T-helper 2 cell treated with Interferon-gamma antibody and Interleukin-4, amounts not matched to agents 5 μg/mL and 100 μg/mL, for 36 hours (primary cell): ENCODE measurements at regions not wholly inside any gene's neighbourhood (a gene's known extent, or its start where the extent isn't known, plus 50 kb on each side); places are given as distances from the start of the nearest gene placed in this dataset.
"Not testable (repeated sequence)": the region's sequence is repeated elsewhere in the genome, so short reads cannot be mapped to it uniquely, and the experiment has no call there.

Source experiments
- DNase-seq: peaks from one replicate; pipeline ENCODE4 v3.0.0; 2021; ENCODE audit warnings: low spot score
- H3K27ac Mint-ChIP-seq: one replicate; pipeline ENCODE4 v1.8.0; 2021; ENCODE audit warnings: mild to moderate bottlenecking, mixed read lengths
- H3K27me3 Mint-ChIP-seq: one replicate; pipeline ENCODE4 v1.8.0; 2021; ENCODE audit warnings: low read depth, mixed read lengths
- H3K36me3 Mint-ChIP-seq: one replicate; pipeline ENCODE4 v1.8.0; 2021; ENCODE audit warnings: low read depth, mixed read lengths
- H3K4me1 Mint-ChIP-seq: one replicate; pipeline ENCODE4 v1.8.0; 2021; ENCODE audit warnings: low read depth, mixed read lengths
- H3K4me3 Mint-ChIP-seq: one replicate; pipeline ENCODE4 v1.8.0; 2022; ENCODE audit warnings: mild to moderate bottlenecking, moderate library complexity, mixed read lengths
- H3K9me3 Mint-ChIP-seq: one replicate; pipeline ENCODE4 v1.8.0; 2021; ENCODE audit warnings: mixed read lengths

GRCh38 chr15:37395100-37395468 lies 294.7 kb upstream of the MEIS2 start:
- Mint-ChIP-seq H3K9me3 (peaks cover 66% of the 10 kb centered on the region), H3K4me3 (no peak overlapping the region), H3K27ac (no peak overlapping the region), H3K4me1 (no peaks in the 10 kb centered on the region), H3K27me3 (no peaks in the 10 kb centered on the region), H3K36me3 (no peaks in the 10 kb centered on the region)
- no peak for DNase-seq

- DNase-seq: no peak
- Mint-ChIP-seq H3K36me3 (no peaks in the 10 kb centered on the region), H3K27me3 (no peaks in the 10 kb centered on the region), H3K4me1 (no peaks in the 10 kb centered on the region), H3K9me3 (peaks cover 45% of the 10 kb centered on the region), H3K4me3 (no peak overlapping the region), H3K27ac (no peak overlapping the region)
Measured at GRCh38 chr15:37397266-37398022, 297.1 kb upstream of the MEIS2 start.

GRCh38 chr15:37416103-37416502 lies 315.8 kb upstream of the MEIS2 start:
- Mint-ChIP-seq H3K9me3 (peaks cover 25% of the 10 kb centered on the region), H3K4me1 (no peaks in the 10 kb centered on the region), H3K4me3 (no peak overlapping the region), H3K27ac (no peak overlapping the region), H3K27me3 (no peaks in the 10 kb centered on the region), H3K36me3 (no peaks in the 10 kb centered on the region)
- DNase-seq: no peak

- Mint-ChIP-seq H3K9me3 (peaks cover 8% of the 10 kb centered on the region), H3K27ac (no peak overlapping the region), H3K27me3 (no peaks in the 10 kb centered on the region), H3K4me3 (no peak overlapping the region), H3K36me3 (no peaks in the 10 kb centered on the region), H3K4me1 (no peaks in the 10 kb centered on the region)
- DNase-seq: no peak
Measured at GRCh38 chr15:37425541-37425940, 325.2 kb upstream of the MEIS2 start.

- not testable (repeated sequence) for H3K27me3 Mint-ChIP-seq, H3K9me3 Mint-ChIP-seq, H3K36me3 Mint-ChIP-seq, H3K4me1 Mint-ChIP-seq, H3K4me3 Mint-ChIP-seq, DNase-seq, H3K27ac Mint-ChIP-seq
Measured at GRCh38 chr15:37427393-37427792, 327.0 kb upstream of the MEIS2 start.

GRCh38 chr15:37446921-37447320 lies 346.6 kb upstream of the MEIS2 start:
- DNase-seq: no peak
- H3K27me3 Mint-ChIP-seq: no peaks in the 10 kb centered on the region
- no peaks in the 10 kb centered on the region for H3K36me3 Mint-ChIP-seq
- no peak overlapping the region for H3K27ac Mint-ChIP-seq
- peaks cover 25% of the 10 kb centered on the region for H3K9me3 Mint-ChIP-seq
- no peak overlapping the region for H3K4me3 Mint-ChIP-seq
- no peaks in the 10 kb centered on the region for H3K4me1 Mint-ChIP-seq

- Mint-ChIP-seq H3K27me3 (no peaks in the 10 kb centered on the region), H3K27ac (no peak overlapping the region), H3K4me3 (no peak overlapping the region), H3K36me3 (no peaks in the 10 kb centered on the region), H3K4me1 (no peaks in the 10 kb centered on the region), H3K9me3 (peaks cover 30% of the 10 kb centered on the region)
- DNase-seq: no peak
Measured at GRCh38 chr15:37452498-37452897, 352.1 kb upstream of the MEIS2 start.

GRCh38 chr15:37480482-37480881 lies 380.1 kb upstream of the MEIS2 start:
- no peaks in the 10 kb centered on the region for H3K36me3 Mint-ChIP-seq
- no peaks in the 10 kb centered on the region for H3K4me1 Mint-ChIP-seq
- no peak for DNase-seq
- peaks cover 20% of the 10 kb centered on the region for H3K9me3 Mint-ChIP-seq
- no peak overlapping the region for H3K27ac Mint-ChIP-seq
- H3K27me3 Mint-ChIP-seq: no peaks in the 10 kb centered on the region
- H3K4me3 Mint-ChIP-seq: no peak overlapping the region

GRCh38 chr15:37481126-37481525 lies 380.8 kb upstream of the MEIS2 start:
- DNase-seq: no peak
- no peak overlapping the region for H3K27ac Mint-ChIP-seq
- no peaks in the 10 kb centered on the region for H3K4me1 Mint-ChIP-seq
- H3K36me3 Mint-ChIP-seq: no peaks in the 10 kb centered on the region
- H3K9me3 Mint-ChIP-seq: peaks cover 20% of the 10 kb centered on the region
- H3K27me3 Mint-ChIP-seq: no peaks in the 10 kb centered on the region
- no peak overlapping the region for H3K4me3 Mint-ChIP-seq

- Mint-ChIP-seq H3K27me3 (no peaks in the 10 kb centered on the region), H3K4me1 (no peaks in the 10 kb centered on the region), H3K27ac (no peak overlapping the region), H3K4me3 (no peak overlapping the region), H3K9me3 (peaks cover 15% of the 10 kb centered on the region), H3K36me3 (no peaks in the 10 kb centered on the region)
- no peak for DNase-seq
Measured at GRCh38 chr15:37483779-37484178, 383.4 kb upstream of the MEIS2 start.

- H3K36me3 Mint-ChIP-seq: no peaks in the 10 kb centered on the region
- no peaks in the 10 kb centered on the region for H3K27me3 Mint-ChIP-seq
- no peak for DNase-seq
- H3K4me1 Mint-ChIP-seq: no peaks in the 10 kb centered on the region
- no peak overlapping the region for H3K27ac Mint-ChIP-seq
- no peak overlapping the region for H3K4me3 Mint-ChIP-seq
- peaks cover 23% of the 10 kb centered on the region for H3K9me3 Mint-ChIP-seq
Measured at GRCh38 chr15:37485056-37485455, 384.7 kb upstream of the MEIS2 start.

GRCh38 chr15:37490707-37491106 lies 390.4 kb upstream of the MEIS2 start:
- no peaks in the 10 kb centered on the region for H3K27me3 Mint-ChIP-seq
- no peak overlapping the region for H3K27ac Mint-ChIP-seq
- no peak for DNase-seq
- H3K9me3 Mint-ChIP-seq: peaks cover 21% of the 10 kb centered on the region
- no peaks in the 10 kb centered on the region for H3K4me1 Mint-ChIP-seq
- no peak overlapping the region for H3K4me3 Mint-ChIP-seq
- no peaks in the 10 kb centered on the region for H3K36me3 Mint-ChIP-seq

- no peak for DNase-seq
- Mint-ChIP-seq H3K4me1 (no peaks in the 10 kb centered on the region), H3K4me3 (no peak overlapping the region), H3K36me3 (no peaks in the 10 kb centered on the region), H3K9me3 (peaks cover 29% of the 10 kb centered on the region), H3K27ac (no peak overlapping the region), H3K27me3 (no peaks in the 10 kb centered on the region)
Measured at GRCh38 chr15:37516621-37517020, 416.3 kb upstream of the MEIS2 start.

GRCh38 chr15:37517191-37517895 lies 417.0 kb upstream of the MEIS2 start:
- H3K9me3 Mint-ChIP-seq: peaks cover 29% of the 10 kb centered on the region
- no peak for DNase-seq
- H3K27ac Mint-ChIP-seq: no peak overlapping the region
- no peaks in the 10 kb centered on the region for H3K36me3 Mint-ChIP-seq
- no peaks in the 10 kb centered on the region for H3K27me3 Mint-ChIP-seq
- no peak overlapping the region for H3K4me3 Mint-ChIP-seq
- no peaks in the 10 kb centered on the region for H3K4me1 Mint-ChIP-seq

GRCh38 chr15:37518436-37518835 lies 416.0 kb upstream of the TMCO5A start:
- DNase-seq: no peak
- H3K4me1 Mint-ChIP-seq: no peaks in the 10 kb centered on the region
- H3K9me3 Mint-ChIP-seq: peaks cover 28% of the 10 kb centered on the region
- no peak overlapping the region for H3K27ac Mint-ChIP-seq
- no peaks in the 10 kb centered on the region for H3K27me3 Mint-ChIP-seq
- H3K4me3 Mint-ChIP-seq: no peak overlapping the region
- H3K36me3 Mint-ChIP-seq: no peaks in the 10 kb centered on the region
